HK-2 (cell line): ENCODE measurements at regions not wholly inside any gene's neighbourhood (a gene's known extent, or its start where the extent isn't known, plus 50 kb on each side); places are given as distances from the start of the nearest gene placed in this dataset.
"Not testable (repeated sequence)": the region's sequence is repeated elsewhere in the genome, so short reads cannot be mapped to it uniquely, and the experiment has no call there.

Experiments used
- DNase-seq: peaks from one replicate; pipeline ENCODE4 v3.0.0-alpha.2; 2018; ENCODE audit not compliant: unreplicated experiment

DNA sequence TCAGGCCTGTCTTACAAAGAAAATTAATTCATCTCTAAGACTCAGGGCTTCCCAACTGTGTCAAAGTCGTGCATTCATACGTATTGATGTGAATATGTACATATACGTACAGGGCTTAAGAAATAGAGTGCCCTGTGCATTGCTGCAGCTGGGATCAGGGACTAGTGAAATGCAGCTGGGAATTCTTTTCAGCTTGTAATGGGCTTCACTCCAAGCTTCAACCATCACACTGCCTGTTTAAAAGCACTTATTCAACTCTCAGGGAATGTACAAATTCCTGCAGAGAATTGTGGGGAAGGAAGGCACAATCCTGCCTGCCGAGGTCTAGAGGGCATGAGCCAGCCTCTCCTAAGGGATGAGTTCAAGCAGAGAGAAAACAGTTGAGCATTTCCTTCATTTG lies 59.6 kb upstream of the MAN2A1 start:
- no peak for DNase-seq

DNA sequence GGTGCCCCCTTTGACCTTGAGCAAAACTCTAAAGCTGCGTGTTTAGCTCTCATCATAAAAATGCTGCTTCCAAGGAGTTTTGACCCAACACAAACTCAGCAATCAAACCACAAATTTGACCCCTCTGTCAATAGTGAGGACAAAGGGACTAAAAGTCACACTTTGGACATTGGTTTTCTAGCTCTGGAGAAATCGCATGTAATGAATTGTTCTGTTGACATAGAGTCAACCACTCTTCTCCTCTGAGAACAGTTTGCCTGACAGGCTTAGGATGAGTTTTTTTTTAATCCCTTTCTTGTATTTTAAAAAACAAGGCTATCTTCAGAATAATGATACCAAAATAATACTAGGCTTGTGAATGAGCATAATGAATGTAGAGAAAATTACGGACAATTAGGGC lies 61.1 kb upstream of the MAN2A1 start:
- DNase-seq: no peak

- DNase-seq: not testable (repeated sequence)
These were observed 68.5 kb upstream of the MAN2A1 start for GRCh38 chr5:109621266-109621665.

DNA sequence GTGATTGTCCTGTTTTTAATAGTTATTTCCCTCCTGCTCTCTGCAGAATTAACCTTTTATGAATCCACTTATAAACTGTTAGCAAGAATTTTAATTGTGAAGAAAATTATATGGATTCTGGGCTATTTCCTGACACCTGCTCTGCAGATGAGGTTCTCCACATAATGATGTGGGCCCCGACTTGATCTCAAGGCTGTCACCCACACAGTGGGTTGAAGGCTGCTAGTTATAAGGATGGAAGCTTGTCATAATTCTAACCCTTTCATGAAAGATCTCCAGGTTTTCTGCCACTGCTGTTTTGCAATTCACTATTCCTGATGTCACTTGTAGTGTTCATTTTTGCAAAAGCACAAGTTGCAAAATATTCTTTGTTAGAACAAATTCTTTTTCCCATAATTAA lies 69.1 kb upstream of the MAN2A1 start:
- DNase-seq: no peak

DNA sequence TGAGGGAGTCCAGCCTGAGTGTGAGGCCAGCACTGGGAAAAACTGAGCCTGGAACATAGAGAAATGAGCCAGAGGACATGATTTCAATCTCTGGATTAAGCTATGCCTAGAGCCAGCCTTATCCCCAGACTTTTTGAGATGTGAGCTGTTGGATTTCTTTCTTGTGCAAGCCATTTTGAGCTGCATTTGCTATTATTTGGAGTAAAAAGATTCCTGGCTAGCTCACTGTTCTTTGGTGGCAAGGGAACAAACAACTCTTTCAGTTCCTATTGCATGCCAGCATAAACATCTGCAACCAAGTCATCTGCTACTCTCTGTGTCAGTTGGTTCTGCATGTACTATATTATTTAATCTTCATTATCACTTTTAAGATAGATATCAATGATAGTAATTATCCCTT lies 70.1 kb upstream of the MAN2A1 start:
- DNase-seq: no peak

- DNase-seq: no peak
These were observed 70.7 kb upstream of the MAN2A1 start for GRCh38 chr5:109619021-109619460.

DNA sequence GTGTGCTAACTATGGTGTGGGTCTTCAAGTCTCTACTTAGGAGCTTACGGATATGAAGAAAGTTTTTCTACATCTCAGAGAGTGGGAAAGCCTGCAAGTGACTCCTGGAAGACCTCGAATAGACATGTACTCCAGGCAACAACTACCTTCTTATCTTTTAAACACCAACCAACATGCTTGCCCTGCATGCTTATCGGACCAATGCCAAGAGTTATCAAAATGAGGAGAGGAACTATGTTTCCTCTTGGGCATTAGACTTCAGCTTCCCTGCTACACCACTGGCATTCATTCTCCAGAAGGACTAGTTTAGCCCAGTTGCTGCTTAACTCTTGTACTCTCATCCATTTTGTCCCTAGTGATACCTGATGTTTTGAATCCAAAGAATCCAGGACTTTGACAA lies 74.7 kb upstream of the MAN2A1 start:
- no peak for DNase-seq

DNA sequence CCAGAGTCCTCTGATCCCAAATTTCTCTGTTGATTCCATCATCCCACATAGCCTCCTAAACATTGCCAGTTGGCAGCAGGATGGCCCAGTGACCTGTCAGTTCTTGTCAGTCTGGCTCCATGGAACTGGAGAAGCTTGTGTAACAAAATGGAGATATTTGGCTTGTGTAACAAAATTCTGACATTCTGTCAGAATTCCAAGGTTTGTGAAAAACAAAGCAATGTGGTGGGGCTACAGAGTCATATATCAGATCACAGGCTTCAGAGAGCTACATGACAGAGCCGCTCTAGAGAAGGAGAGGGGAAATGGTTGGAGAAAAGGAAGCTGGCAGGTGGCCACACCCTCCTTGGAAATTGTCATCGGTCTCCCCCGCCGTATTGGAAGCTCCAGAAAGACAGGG lies 75.4 kb upstream of the MAN2A1 start:
- no peak for DNase-seq

DNA sequence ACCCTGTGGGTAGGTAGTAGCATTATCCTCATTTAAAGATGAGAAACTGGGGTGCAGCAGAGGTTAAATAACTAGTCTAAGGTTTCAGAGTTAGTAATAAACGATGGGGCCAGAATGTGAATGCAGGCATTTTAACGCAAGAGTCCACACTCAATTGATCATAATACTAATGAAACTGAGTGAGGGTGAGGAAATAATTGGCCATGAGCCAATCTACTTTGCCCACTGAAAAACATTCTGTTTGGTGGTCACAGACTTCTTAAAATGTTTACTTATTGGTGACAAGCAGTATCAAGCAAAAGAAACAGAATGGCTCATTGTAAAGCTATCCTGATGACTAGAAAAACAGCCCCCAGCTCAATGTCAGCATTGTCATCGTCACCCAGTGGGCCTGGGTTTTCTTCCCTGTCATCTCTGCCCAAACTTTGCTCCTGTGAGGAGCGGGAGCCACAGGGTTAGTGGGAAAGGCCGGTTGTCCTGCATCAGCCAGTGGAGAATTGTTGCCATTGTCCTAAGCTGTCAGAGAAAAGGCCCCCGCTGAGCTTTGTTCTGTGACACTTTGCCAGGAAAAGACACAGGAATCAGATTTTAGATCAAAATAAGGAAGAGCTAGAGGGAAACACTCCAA lies 77.3 kb upstream of the MAN2A1 start:
- DNase-seq: no peak

DNA sequence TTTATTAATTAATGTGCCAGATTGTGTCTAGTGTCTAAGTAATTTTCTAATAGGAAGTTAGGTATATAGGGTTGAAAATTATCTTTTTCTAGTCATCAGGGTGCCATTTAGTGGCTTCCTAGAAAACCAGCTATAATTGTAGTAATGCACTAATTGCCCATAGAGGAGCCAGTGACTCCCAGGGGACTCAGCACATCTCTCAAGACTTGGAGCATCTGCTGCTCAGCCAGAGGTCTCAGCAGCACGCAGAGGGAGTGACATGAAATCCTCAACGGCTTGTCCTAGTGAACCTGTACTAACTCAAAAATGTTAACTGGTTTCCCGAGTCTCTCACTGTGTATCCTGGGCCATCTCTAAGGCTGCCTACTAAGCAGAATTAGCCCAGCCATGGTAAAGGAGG lies 78.2 kb upstream of the MAN2A1 start:
- no peak for DNase-seq

DNA sequence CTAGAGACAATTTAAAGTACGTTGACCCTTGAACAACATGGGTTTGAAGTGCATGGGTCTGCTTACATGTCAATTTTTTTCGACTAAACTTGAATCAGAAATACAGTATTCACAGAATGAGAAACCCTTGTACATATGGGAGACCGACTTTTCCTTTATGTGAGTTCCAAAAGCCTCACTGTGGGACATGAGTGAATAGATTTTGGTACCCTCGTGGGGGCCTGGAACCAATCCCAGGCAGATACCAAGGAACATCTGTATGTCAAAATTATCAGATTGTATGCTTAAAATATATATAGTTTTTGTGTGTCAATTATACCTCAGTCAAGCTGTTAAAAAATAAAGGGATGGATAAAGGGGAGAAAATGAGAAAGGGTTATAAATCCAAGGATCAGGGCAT lies 78.7 kb upstream of the MAN2A1 start:
- DNase-seq: no peak

DNA sequence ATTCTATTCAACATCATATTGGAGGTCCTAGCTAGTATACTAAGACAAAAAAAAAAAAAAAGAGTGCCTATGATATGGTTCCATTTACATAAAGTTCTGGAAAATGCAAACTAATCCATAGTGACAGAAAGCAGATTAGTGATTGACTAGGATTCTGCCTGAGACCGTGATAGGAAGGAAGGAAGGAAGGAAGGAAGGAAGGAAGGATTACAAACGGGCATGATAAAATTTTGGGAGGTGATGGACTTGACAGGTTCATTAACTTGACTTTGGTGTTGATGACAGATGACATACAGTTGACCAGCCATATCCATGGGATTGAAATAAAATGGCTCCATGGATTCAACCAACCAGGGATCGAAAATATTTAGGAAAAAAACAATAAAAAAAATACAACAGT lies 79.1 kb upstream of the MAN2A1 start:
- no peak for DNase-seq

DNA sequence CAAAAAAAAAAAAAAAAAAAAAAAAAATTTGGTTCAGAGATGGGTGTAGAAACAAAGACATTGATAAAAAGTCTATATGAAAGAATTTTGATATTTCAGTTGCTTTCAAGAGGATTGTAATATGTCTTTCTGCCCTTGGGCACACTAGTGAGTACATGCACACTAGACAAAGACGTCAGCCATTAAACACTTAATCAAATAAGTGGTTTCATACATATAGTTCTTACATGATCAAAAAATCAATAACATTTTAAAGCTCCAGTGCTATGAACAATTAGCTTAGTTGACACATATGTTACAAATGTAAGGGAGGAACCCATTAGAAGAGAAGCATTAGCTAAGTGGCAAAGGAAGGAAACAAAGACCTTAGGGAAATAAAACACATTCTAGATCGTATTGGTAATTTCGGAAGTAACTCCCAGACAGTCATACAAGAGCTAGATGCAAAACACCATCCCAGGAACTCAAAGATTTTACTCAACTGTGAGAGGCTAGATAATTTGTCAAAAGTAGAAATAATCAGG lies 84.5 kb upstream of the MAN2A1 start:
- DNase-seq: no peak

- DNase-seq: no peak
These were observed 85.0 kb upstream of the MAN2A1 start for GRCh38 chr5:109604758-109605157.

DNA sequence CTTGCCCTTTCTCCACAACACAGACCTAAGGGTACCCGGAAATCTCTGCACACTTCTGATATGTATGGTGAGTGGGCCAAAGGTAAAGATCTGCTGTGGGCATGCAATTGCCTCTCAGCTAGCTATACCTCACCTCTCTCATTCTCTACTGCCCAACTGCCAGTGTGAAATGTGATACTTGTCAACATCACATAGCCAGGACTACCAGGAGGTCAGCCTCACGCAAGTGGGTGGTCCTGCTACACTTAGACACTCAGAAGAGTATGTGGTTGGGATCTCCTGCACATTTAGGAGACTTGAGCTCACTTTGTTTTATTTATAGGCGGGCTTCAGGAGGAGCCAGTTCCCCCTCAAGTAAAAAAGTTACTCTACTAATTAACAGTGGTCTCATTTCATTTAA lies 88.0 kb upstream of the MAN2A1 start:
- no peak for DNase-seq

GRCh38 chr5:109597893-109598292 lies 91.8 kb upstream of the MAN2A1 start:
- no peak for DNase-seq

DNA sequence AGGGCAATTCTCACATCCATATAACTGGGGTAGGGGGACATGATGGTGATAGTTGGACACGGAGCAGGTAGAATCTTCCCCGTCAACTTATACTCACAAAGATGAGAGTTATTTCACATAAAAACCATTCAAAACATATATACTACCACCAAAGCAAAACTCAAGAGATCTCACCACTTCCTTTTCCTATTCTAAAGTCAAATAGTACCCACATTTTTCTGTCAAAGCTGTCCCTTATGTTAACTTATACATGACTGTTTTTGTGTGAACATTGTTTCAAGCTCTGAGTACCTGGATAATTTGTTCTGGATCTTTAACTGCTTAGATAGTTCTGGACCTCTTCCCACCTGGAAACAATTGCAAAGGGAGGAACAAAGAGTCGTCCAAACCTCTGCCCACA lies 95.5 kb upstream of the MAN2A1 start:
- DNase-seq: no peak

DNA sequence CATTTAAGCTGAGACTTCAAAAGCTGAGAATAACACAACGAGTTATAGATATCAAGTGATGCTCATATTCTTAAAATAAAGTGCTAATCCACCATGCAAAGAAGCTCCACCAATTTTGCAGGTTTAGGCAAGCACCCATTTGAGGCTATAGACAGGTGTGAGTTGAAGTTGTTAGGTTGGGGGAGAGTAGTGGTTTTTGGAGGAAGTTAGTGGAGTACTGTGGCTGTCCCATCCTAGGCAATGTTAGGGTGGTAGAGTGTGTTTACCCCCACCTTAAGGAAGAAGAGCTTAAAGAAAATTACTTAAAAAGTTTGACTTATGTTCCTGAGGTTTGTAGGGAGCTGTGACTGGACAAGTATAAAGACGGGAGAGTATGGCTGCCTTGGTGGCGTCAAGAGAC lies 98.9 kb upstream of the MAN2A1 start:
- DNase-seq: no peak

DNA sequence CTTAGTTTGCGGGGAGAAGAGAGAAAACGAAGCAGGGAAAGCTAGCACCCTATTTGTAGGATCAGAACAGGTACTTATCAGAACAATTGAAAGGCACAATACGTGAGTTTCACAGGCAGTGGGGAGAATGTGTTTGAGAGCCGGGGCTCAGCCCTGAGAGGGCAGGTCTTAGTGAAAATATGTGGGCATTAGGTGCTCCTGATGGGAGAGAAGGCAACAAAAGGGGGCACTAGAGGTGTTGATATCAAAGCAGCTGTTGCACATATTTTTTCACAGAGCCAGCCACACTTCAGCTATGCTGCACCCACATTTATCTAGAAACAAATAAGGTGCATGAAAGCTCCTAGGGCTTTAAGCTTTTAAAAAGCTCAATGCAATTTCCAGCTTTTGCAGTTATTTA lies 99.7 kb upstream of the MAN2A1 start:
- no peak for DNase-seq

DNA sequence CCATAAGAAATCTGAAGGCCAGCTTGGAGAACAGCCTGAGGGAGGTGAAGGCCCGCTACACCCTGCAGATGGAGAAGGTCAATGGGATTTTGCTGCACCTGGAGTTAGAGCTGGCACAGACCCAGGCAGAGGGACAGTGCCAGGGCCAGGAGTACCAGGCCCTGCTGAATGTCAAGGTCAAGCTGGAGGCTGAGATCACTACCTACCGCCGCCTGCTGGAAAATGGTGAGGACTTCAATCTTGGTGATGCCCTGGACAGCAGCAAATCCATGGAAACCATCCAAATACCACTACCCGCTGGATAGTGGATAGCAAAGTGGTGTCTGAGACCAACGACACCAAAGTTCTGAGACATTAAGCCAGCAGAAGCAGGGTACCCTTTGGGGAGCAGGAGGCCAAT lies 100.5 kb upstream of the MAN2A1 start:
- no peak for DNase-seq

- DNase-seq: no peak
These were observed 101.3 kb upstream of the MAN2A1 start for GRCh38 chr5:109588281-109589035.

DNA sequence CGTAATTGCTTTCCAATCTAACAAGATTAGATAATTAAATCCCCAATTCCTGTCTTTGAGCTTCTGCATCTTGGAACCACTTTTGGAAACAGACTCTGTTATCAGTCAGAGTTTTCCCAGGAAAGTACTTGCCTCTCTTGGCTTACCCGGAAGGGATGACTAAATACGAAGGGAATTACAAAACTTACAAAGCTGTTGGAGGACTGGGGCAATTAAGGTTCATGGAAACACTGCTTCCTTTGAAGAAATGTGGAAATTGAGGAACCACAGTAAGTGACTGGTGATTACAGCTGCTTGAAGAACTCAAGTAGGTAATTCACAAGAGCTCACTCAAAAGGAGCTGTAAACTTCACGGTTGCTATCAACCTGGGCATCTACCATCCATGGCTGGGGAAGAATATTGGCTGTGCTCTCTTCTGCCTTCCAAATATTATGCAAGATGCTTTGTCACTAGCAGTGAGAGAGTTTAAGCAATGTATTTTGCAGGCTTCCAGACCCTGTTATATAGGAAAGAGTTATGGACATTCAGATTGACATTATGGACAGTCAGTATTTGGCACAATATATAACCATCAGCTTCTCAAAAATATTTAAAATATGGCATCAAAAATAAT lies 104.6 kb upstream of the MAN2A1 start:
- DNase-seq: no peak

GRCh38 chr5:109580225-109580624 lies 109.5 kb upstream of the MAN2A1 start:
- no peak for DNase-seq
